Gastrocnemius medialis (tissue), 4 donors: ENCODE measurements at regions not wholly inside any gene's neighbourhood (a gene's known extent, or its start where the extent isn't known, plus 50 kb on each side); places are given as distances from the start of the nearest gene placed in this dataset.

Source experiments
- CTCF ChIP-seq, 5 experiments: fragments of 450-650 bp in 3 of 5; fragments of 200-600 bp in 2 of 5; sonication (generic) in 2 of 5; IDR thresholded peaks in 4 of 5; conservative IDR thresholded peaks in 1 of 5; 1 replicate in 4 of 5; 2 replicates in 1 of 5; pipeline ENCODE4 v1.5.1; 2016 to 2019; ENCODE audit warnings: antibody characterized with exemption in 5 of 5, mild to moderate bottlenecking in 3 of 5, moderate library complexity in 3 of 5
- POLR2A ChIP-seq, 2 donors: fragments of 450-650 bp; IDR thresholded peaks; one replicate each; pipeline ENCODE4 v1.6.1; 2017; ENCODE audit warnings: antibody characterized with exemption in 2 of 2, mild to moderate bottlenecking in 2 of 2, moderate library complexity in 2 of 2

GRCh38 chr2:71929482-71929772, 218.2 kb downstream of the CYP26B1 start:
- TF ChIP-seq POLR2A (IDR thresholded peaks at IDR 0.05) (no peak), CTCF (IDR thresholded peaks at IDR 0.05 in 4 of 5, conservative IDR thresholded peaks at IDR 0.05 in 1 of 5) (no peak)
